Right forelimb (tissue), 1 donor: ENCODE measurements at regions not wholly inside any gene's neighbourhood (a gene's known extent, or its start where the extent isn't known, plus 50 kb on each side); places are given as distances from the start of the nearest gene placed in this dataset.
"Not testable (repeated sequence)": the region's sequence is repeated elsewhere in the genome, so short reads cannot be mapped to it uniquely, and the experiment has no call there.

ENCODE experiments used
- DNase-seq: peaks from one replicate; pipeline ENCODE4 v3.0.0-alpha.2; 2018

GRCh38 chr2:77839102-77839501 is 316.9 kb upstream of the LRRTM4 start:
- DNase-seq = no peak

- DNase-seq = no peak
Observed at GRCh38 chr2:77862120-77862519, 339.9 kb upstream of the LRRTM4 start.

DNA sequence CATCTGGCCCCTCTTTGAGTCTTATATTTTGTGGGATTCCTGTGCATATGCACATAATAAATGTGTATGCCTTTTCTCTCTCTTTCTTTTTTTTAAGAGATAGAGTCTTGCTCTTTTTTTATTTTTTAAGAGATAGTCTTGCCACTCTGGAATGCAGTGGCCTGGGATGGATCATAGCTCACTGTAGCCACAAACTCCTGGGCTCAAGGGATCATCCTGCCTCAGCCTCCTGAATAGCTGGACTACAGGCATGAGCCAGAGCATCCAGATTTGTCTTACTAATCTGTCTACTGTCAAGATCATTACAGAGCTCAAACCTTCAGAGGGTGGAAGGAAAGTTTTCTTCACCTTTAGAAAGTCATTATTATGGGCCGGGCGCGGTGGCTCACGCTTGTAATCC is 342.2 kb upstream of the LRRTM4 start:
- DNase-seq = no peak

DNA sequence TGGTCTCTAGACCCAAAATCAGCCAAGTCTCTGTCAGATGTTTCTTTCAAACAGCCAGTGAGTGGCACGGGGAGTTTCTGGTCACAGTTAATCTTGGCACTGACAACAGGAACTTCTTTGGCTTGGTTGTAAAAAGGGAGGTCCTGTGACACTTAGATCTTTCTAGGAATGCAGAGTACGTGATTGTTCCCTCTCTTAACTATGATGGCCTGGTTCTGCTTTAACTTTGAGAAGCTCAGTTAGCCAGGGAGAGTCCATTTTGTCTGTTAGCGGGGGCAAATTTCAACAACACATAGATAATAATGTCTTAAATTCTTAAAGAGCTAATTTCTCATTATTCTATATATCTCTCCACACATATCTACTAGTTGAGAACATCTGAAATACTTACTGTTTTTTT is 344.5 kb upstream of the LRRTM4 start:
- DNase-seq = no peak

DNA sequence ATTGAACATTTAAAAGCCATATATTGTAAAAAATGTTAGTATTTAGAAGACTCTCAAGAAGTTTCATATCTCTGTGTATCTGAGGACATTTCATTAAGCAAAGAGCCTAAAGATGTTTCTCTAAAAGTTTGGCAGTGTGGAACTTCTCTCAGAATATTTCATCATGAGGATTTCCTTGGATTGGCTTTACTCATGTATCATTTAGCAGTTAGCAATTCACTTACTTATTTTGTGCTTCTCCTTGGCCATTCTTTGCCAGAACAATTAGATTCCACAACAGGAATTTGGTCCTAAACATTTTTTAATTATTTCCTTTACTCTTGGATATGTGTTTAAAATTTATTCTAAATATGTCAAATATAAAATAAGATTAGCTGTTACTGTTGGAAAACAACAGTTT is 345.0 kb upstream of the LRRTM4 start:
- no peak for DNase-seq

DNA sequence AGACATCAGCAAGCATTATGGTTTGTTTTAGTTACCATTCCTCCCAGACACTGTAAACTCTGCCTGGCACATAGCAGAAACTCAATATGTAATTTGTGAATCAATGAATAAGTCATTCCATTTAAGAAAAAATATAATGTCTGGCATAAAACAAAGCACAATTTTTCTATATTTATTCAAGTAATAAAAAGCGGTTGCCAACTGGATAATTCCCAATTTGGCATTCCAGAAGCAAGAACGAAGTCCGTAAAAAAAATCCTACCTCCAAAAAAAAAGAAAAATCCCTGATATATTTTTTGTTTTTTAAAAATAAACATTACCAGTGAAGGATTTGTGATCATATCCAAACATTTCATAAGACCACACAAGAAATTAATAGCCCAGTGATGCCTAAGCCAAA is 351.3 kb upstream of the LRRTM4 start:
- no peak for DNase-seq

GRCh38 chr2:77900211-77900610 is 378.0 kb upstream of the LRRTM4 start:
- not testable (repeated sequence) for DNase-seq

- DNase-seq = no peak
Observed at GRCh38 chr2:77910136-77910535, 388.0 kb upstream of the LRRTM4 start.

DNA sequence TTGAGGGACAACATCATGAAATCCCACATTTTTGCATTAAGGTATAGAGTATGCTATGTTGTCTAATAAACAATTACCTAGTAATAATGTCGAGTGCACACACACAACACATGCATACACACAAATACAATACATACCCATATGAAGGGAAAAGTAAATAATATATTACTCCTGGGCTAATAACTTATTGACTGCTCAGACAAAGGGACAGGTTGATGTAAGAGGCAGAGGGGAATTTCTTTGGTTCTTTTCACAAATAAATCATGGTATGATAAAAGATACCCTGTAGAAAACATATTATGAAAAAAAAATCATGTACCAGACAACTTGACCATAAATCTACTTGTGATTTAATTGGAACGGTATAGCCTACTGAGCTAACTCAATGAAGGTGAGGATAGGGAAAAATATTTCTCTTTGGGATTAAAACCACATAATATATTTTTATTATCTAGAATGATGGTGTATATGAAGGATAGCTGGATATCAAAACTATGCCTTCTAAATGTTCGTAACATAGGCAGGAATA is 398.7 kb upstream of the LRRTM4 start:
- DNase-seq = no peak

DNA sequence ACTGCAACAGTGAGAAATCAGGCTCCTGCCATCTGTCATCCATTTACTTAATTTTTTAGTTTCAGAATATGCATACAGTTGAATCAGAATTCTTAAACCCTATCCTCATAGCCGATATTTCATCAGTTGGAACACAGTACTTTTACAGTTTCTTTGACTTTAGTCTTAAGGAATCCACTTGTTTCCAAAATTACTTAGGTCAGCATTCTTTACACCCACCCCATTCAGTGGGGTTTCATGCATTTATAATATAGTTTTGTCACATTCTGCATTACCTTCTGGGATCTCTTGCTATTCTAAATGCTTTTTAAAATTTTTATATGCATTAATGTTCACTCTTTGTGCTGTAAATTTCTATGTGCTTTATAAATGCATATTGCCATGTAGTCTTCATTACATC is 400.4 kb upstream of the LRRTM4 start:
- DNase-seq = no peak

DNA sequence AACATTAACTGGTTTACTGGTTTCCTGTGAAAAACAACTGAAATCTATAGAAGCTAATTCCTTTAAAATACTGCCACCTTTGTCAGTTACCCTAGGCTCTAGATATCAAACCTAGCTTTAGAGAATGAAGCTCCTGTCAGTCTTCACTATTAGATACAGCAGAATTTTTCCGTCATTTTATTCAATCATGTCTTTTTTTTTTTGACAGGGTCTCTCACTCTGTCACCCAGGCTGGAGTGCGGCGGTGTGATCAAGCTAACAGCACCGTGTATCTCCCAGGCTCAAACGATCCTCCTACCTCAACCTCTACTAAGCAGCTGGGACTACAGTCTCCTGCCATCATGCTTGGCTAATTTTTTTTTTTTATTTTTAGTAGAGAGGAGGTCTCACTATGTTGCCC is 415.2 kb upstream of the LRRTM4 start:
- DNase-seq = no peak

- no peak for DNase-seq
Observed at GRCh38 chr2:77938462-77938861, 416.3 kb upstream of the LRRTM4 start.

- no peak for DNase-seq
Observed at GRCh38 chr2:77939370-77939769, 417.2 kb upstream of the LRRTM4 start.

DNA sequence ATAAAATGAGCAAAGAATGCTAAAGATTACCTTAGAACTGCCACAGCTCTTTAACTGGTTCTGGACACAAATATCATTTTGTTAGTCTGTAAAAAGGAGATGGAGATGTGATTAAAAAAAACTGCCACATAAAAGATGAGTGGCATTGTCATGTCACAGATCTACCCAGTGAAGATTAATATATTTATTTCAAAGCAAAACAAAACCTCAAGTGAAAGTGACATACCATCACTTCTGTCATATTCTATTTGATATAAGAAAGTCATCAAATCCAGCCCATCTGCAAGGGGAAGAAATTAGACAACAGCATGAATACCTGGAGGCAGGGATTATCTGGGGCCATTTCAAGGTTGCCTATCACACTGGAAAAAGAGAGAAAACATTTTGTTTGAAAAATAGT is 417.6 kb upstream of the LRRTM4 start:
- DNase-seq = no peak

- DNase-seq = no peak
Observed at GRCh38 chr2:77954931-77955330, 432.8 kb upstream of the LRRTM4 start.

- DNase-seq = no peak
Observed at GRCh38 chr2:77962943-77963342, 440.8 kb upstream of the LRRTM4 start.

- no peak for DNase-seq
Observed at GRCh38 chr2:77977471-77978063, 455.4 kb upstream of the LRRTM4 start.

- DNase-seq = no peak
Observed at GRCh38 chr2:77995161-77995560, 473.0 kb upstream of the LRRTM4 start.

DNA sequence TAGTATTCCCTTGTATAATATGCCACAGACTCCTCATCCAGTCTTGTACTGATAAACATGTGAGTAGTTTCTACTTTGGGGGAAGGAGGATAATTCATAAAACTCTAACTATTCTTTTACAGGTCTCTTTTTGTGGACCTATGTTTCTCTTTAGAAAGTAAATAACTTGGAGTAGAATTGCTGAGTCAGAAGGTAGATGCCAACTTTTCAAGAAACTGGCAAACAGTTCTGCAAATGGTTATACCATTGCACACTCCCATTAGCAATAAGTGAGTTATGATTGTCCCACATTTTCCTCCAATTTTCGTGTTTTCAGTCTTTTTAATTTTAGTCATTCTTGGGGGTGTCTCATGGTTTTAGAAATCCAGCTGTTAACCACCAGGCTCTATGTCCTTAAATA is 477.2 kb upstream of the LRRTM4 start:
- DNase-seq = no peak

GRCh38 chr2:78009289-78009688 is 487.1 kb upstream of the LRRTM4 start:
- DNase-seq = no peak

- no peak for DNase-seq
Observed at GRCh38 chr2:78011251-78011650, 489.1 kb upstream of the LRRTM4 start.

DNA sequence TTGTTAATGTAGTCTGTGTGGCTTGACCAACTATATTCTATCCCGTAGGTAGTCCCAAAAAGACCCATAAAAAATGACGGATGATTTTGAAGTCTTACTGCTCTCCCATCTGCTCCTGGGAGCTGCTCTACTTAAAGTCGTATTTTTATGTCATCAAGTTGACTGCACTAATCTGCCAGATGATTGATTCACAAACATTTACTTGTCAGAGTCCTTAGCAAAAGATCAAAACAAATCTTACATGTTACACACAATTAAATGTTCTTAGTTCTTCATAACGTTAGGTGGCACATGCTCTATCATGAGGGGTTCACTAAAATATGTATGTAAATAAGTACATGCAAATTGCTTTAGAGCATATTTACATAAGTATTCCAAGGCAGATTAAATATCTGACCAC is 498.3 kb upstream of the LRRTM4 start:
- no peak for DNase-seq

GRCh38 chr2:78023356-78023755 is 501.2 kb upstream of the LRRTM4 start:
- DNase-seq = no peak

DNA sequence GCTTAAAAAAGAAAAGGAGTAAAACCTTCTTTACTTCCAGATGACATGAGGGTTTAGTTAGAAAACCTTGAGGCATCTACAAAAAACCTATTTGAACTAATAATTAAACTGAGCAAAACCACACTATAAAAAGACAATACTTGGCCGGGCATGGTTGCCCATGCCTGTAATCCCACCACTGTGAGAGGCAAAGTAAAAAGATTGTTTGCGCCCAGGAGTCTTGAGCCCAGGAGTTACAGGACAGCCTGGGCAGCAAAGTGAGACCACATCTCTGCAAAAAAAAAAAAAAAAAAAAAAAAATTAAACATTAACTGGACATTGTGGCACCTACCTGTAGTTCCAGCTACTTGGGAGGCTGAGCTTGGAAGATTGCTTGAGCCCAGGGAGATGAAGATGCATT is 502.8 kb upstream of the LRRTM4 start:
- no peak for DNase-seq

GRCh38 chr2:78029392-78029995 is 507.3 kb upstream of the LRRTM4 start:
- DNase-seq = no peak
